Lower lobe of right lung (tissue), 2 donors: ENCODE measurements at regions not wholly inside any gene's neighbourhood (a gene's known extent, or its start where the extent isn't known, plus 50 kb on each side); places are given as distances from the start of the nearest gene placed in this dataset.

Source experiments
- ATAC-seq, 2 donors: fragments of 200-7000 bp; cut with Tn5 transposase; one replicate each; pipeline ENCODE4 v1.9.1; 2020 to 2022; ENCODE audit warnings: mild to moderate bottlenecking in 2 of 2, moderate library complexity in 2 of 2
- DNase-seq: peaks from one replicate; pipeline ENCODE4 v3.0.0-alpha.2; 2020
- H3K27ac ChIP-seq: fragments of 200-600 bp; one replicate; pipeline ENCODE4 v1.8.0; 2022
- H3K27me3 ChIP-seq: fragments of 200-600 bp; one replicate; pipeline ENCODE4 v1.8.0; 2022; ENCODE audit warnings: low read depth
- H3K36me3 ChIP-seq: fragments of 200-600 bp; one replicate; pipeline ENCODE4 v1.8.0; 2022; ENCODE audit warnings: mild to moderate bottlenecking
- H3K4me1 ChIP-seq: fragments of 200-600 bp; one replicate; pipeline ENCODE4 v1.8.0; 2022
- H3K4me3 ChIP-seq: fragments of 200-600 bp; one replicate; pipeline ENCODE4 v1.8.0; 2022; ENCODE audit warnings: mild to moderate bottlenecking
- H3K9me3 ChIP-seq: fragments of 200-600 bp; one replicate; pipeline ENCODE4 v1.8.0; 2022
- intact Hi-C: fragments of 100-400 bp; cut with DNase I; formaldehyde crosslinking; loops from one replicate; pipeline ENCODE4 v1.11.0; 2022
- TF ChIP-seq, protein P1 (sequence below): fragments of 200-600 bp; IDR thresholded peaks from one replicate; pipeline ENCODE4 v1.8.0; 2022; ENCODE audit warnings: antibody characterized with exemption, mild to moderate bottlenecking
- donor health status: DM: no; HTN: yes; CAD: no; lungs with severe emphysema.

DNA sequence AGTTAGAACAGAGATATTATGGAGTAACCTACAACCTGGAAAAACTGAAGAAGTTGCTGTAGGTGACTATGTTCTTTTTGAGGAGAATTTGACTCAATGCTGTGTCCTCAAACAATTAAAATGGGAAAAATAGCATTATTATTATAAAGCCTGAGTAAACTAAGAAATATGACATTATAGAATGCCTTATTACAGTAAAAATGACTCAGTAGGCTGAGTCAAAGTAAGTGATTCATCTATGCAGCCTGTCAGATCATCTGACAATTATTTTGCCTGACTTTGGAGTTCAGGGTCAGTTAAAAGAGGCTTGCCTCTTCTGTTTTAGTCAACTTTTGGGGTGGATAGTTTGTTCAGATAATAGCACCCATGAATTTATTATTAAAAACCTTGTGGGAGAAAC lies 150.8 kb upstream of the PTGFR start:
- ATAC-seq (no peak), DNase-seq (no peak)
- TF ChIP-seq, protein P1, sequence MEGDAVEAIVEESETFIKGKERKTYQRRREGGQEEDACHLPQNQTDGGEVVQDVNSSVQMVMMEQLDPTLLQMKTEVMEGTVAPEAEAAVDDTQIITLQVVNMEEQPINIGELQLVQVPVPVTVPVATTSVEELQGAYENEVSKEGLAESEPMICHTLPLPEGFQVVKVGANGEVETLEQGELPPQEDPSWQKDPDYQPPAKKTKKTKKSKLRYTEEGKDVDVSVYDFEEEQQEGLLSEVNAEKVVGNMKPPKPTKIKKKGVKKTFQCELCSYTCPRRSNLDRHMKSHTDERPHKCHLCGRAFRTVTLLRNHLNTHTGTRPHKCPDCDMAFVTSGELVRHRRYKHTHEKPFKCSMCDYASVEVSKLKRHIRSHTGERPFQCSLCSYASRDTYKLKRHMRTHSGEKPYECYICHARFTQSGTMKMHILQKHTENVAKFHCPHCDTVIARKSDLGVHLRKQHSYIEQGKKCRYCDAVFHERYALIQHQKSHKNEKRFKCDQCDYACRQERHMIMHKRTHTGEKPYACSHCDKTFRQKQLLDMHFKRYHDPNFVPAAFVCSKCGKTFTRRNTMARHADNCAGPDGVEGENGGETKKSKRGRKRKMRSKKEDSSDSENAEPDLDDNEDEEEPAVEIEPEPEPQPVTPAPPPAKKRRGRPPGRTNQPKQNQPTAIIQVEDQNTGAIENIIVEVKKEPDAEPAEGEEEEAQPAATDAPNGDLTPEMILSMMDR, result no peak
- Histone ChIP-seq H3K27ac (no peak overlapping the region), H3K36me3 (no peaks in the 10 kb centered on the region), H3K4me1 (no peaks in the 10 kb centered on the region), H3K9me3 (no peaks in the 10 kb centered on the region), H3K4me3 (no peak overlapping the region), H3K27me3 (no peaks in the 10 kb centered on the region)
- intact Hi-C loops, result no loop called here

DNA sequence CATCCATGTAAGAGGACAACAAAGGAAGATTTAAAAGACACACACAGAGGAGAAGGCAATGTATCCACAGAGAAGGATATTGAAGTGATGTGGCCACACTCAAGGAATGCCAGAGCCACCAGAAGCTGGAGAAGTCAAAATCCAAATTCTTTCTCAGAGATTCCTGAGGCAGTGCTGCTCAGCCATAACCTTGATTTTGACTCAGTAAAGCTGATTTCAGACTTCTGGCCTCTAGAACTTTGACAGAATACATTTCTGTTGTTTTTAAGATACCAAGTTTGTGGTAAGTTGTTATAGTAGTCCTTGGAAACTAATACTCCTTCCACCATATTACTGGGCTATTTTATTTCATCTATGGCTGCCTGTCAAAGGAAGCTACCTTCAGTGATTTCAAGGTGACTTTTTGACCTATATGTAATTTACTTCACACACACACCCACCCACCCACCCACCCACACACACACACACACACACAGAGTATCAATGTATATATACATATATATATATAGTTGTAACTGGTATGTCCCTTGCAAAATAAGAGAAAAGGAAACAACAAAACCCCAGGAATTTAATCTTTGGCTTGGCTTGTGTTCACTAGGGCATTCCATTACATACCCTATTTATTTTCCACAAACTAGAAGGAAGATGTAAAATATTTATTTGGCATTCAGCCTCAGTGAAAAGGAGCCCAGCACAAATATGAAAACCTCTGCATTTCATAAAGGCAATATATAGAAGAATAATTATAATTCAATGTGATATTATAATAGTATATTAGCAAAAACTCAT lies 142.1 kb upstream of the PTGFR start:
- no peak overlapping the region for H3K4me3 ChIP-seq
- ATAC-seq, result no peak
- no peaks in the 10 kb centered on the region for H3K9me3 ChIP-seq
- TF ChIP-seq, protein P1, result no peak
- intact Hi-C loops, result no loop called here
- DNase-seq, result no peak
- H3K27ac ChIP-seq, result no peak overlapping the region
- no peaks in the 10 kb centered on the region for H3K27me3 ChIP-seq
- no peaks in the 10 kb centered on the region for H3K4me1 ChIP-seq
- H3K36me3 ChIP-seq, result no peaks in the 10 kb centered on the region

DNA sequence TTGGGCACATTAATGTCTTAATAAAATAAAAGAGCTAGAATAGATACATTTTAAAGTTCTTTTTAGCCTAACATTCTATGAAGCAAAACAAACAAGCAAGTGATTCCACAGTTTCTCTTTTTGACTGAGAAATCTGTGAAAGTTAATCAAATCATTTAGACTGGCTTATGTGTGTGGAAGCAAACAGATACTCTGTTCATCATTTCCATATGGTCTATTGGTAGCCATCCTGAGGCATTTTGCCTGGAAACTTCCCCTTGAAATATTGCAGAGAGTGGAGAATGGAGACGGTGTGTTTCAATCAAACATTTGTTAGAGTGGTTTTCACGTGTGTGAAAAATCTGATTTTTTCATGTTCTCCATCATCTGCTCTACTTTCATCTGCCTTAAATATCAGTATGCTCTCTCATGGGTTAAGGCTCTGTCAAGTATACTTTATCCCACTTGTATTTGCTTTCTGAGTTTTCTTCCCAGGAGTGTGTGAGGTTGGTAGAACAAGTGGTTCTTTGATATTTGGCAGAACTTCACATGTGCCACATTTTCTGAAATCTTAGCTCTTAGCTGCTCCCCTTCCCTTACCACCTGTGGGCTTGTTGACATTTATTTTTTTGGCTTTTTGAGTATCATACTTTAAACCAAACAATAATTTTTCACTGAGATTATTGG lies 139.1 kb upstream of the PTGFR start:
- Histone ChIP-seq H3K4me3 (no peak overlapping the region), H3K9me3 (no peaks in the 10 kb centered on the region), H3K27ac (no peak overlapping the region), H3K36me3 (no peaks in the 10 kb centered on the region), H3K4me1 (no peaks in the 10 kb centered on the region), H3K27me3 (no peaks in the 10 kb centered on the region)
- intact Hi-C loops, result no loop called here
- no peak for DNase-seq
- peak; percentile 62 to 82 for ATAC-seq
- TF ChIP-seq, protein P1, result no peak

DNA sequence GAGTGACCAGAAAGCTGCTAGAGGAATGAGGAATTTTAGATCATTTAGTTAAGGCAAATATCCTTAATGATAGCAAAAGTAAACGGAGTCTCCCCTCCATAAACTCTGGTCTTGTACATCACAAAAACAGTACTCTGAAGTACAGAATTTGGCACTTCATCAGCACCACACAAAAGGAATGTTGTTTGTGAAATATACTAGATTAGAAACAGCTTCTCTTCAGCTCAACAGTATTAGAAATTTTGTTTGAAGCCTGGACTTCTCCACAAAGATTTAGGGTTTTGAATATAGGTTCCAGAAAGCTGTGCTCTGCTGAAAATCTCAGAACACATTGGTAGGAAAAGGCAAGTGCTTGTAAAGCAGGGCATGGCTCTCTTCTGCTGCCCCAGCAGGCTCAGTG lies 135.1 kb upstream of the PTGFR start:
- intact Hi-C loops, result no loop called here
- Histone ChIP-seq H3K27me3 (no peaks in the 10 kb centered on the region), H3K9me3 (no peaks in the 10 kb centered on the region), H3K4me3 (no peak overlapping the region), H3K36me3 (no peaks in the 10 kb centered on the region), H3K27ac (no peak overlapping the region), H3K4me1 (no peaks in the 10 kb centered on the region)
- DNase-seq (no peak), ATAC-seq (no peak)
- TF ChIP-seq, protein P1, result no peak

DNA sequence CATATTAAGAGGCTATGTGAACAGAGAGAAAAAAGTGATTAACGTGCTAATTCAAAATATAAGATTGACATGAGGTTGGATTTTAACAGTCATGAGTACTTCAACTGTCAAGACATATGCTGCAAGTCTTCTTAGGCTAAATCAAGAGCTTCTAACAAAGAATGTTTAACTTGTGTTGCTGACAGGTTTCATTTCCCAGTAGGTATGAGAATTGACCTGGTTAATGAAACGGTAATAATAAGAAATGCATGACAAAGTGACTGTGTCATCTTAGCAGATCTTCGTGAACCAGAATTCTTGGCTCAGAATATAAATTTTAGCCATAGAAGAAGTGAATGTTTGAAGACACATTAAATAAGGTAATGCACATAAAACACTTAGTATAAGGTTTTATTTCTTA lies 132.6 kb upstream of the PTGFR start:
- no peaks in the 10 kb centered on the region for H3K4me1 ChIP-seq
- ATAC-seq, result no peak
- no peaks in the 10 kb centered on the region for H3K36me3 ChIP-seq
- no peak overlapping the region for H3K27ac ChIP-seq
- no peak overlapping the region for H3K4me3 ChIP-seq
- H3K9me3 ChIP-seq, result no peaks in the 10 kb centered on the region
- no peaks in the 10 kb centered on the region for H3K27me3 ChIP-seq
- no peak for DNase-seq
- TF ChIP-seq, protein P1, result no peak
- intact Hi-C loops, result no loop called here
